ENCODE measurements at regions not wholly inside any gene's neighbourhood (a gene's known extent, or its start where the extent isn't known, plus 50 kb on each side); places are given as distances from the start of the nearest gene placed in this dataset.

- no peak for TF ChIP-seq POLR2A (IDR thresholded peaks at IDR 0.05)
- TF ChIP-seq, protein P1, sequence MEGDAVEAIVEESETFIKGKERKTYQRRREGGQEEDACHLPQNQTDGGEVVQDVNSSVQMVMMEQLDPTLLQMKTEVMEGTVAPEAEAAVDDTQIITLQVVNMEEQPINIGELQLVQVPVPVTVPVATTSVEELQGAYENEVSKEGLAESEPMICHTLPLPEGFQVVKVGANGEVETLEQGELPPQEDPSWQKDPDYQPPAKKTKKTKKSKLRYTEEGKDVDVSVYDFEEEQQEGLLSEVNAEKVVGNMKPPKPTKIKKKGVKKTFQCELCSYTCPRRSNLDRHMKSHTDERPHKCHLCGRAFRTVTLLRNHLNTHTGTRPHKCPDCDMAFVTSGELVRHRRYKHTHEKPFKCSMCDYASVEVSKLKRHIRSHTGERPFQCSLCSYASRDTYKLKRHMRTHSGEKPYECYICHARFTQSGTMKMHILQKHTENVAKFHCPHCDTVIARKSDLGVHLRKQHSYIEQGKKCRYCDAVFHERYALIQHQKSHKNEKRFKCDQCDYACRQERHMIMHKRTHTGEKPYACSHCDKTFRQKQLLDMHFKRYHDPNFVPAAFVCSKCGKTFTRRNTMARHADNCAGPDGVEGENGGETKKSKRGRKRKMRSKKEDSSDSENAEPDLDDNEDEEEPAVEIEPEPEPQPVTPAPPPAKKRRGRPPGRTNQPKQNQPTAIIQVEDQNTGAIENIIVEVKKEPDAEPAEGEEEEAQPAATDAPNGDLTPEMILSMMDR (IDR thresholded peaks at IDR 0.05 in 8 of 11, conservative IDR thresholded peaks at IDR 0.05 in 3 of 11), result no peak
Observed at GRCh38 chr6:10310330-10310653, 104.6 kb downstream of the TFAP2A start.

Measured in spleen (tissue), 7 donors.